K562 (cell line): ENCODE measurements at regions not wholly inside any gene's neighbourhood (a gene's known extent, or its start where the extent isn't known, plus 50 kb on each side); places are given as distances from the start of the nearest gene placed in this dataset.

Experiments
- ATAC-seq: fragments of 200-7000 bp; cut with Tn5 transposase; 3 replicates; pipeline ENCODE4 v1.9.1; 2020; ENCODE audit warnings: moderate library complexity
- BruUV-seq: library from RNA; stranded (reverse); fragments of 400-500 nt; replicated peaks from 2 replicates; lab custom pipeline; 2021; lab: Mats Ljungman, UMichigan
- CTCF ChIA-PET: fragments of 300-600 bp; formaldehyde crosslinking; extraction: SDS; loops from one replicate; lab custom pipeline; 2021; ENCODE audit warnings: low intra/inter-chr PET ratio; lab: Yijun Ruan, JAX
- POLR2A ChIA-PET: fragments of 300-600, 350-650 bp; sonication (Branson Sonifier 250); formaldehyde crosslinking; extraction: SDS; loops from one replicate; lab custom pipeline; 2021; ENCODE audit warnings: antibody characterized with exemption, inconsistent platforms; lab: Yijun Ruan, JAX
- DNase-seq, 4 experiments: peaks; one replicate each; pipeline versions ENCODE4 v3.0.0 to v3.0.0-alpha.2; 2011 to 2018; ENCODE audit warnings: low spot score in 3 of 4, mixed read lengths in 3 of 4; ENCODE audit errors: extremely low read depth in 1 of 4
- FAIRE-seq: peaks from 2 replicates; lab custom pipeline; 2011; peaks lifted over from hg19 to GRCh38; lab: Jason Lieb, UNC
- H2AFZ ChIP-seq: 2 replicates; pipeline ENCODE4 v1.6.0; 2011; ENCODE audit warnings: low read depth, low read length, control low read depth, inconsistent platforms
- H3K27ac ChIP-seq: fragments of 200-600 bp; 3 replicates; pipeline ENCODE4 v1.8.0; 2011; ENCODE audit warnings: low read depth, mild to moderate bottlenecking, control low read depth, inconsistent platforms, low read length, moderate library complexity, mixed read lengths; ENCODE audit errors: extremely low read depth
- H3K27me3 ChIP-seq, 2 experiments: fragments of 300-600 bp in 1 of 2; 2 replicates in 1 of 2; 3 replicates in 1 of 2; pipeline versions ENCODE4 v1.6.0 to v1.8.0; 2011; ENCODE audit warnings: inconsistent platforms in 2 of 2, low read length in 2 of 2, mild to moderate bottlenecking in 1 of 2, mixed read lengths in 1 of 2, moderate library complexity in 1 of 2; ENCODE audit not compliant: control insufficient read depth in 2 of 2, insufficient read depth in 2 of 2
- H3K36me3 ChIP-seq: fragments of 300-600 bp; 3 replicates; pipeline ENCODE4 v1.8.0; 2011; ENCODE audit warnings: mild to moderate bottlenecking, low read length, inconsistent platforms; ENCODE audit not compliant: control insufficient read depth, insufficient read depth
- H3K4me1 ChIP-seq, 2 experiments: fragments of 200-600 bp in 1 of 2; replicated peaks in 1 of 2; 2 replicates in 1 of 2; 3 replicates in 1 of 2; pipeline versions ENCODE4 v1.5.1 to v1.8.0; 2011; ENCODE audit warnings: inconsistent platforms in 2 of 2, low read length in 2 of 2, mild to moderate bottlenecking in 1 of 2, mixed read lengths in 1 of 2, moderate library complexity in 1 of 2; ENCODE audit not compliant: control insufficient read depth in 2 of 2, insufficient read depth in 2 of 2
- H3K4me2 ChIP-seq: 2 replicates; pipeline ENCODE4 v1.6.1; 2011; ENCODE audit warnings: low read length, control low read depth, inconsistent platforms, mixed read lengths; ENCODE audit not compliant: insufficient read depth
- H3K4me3 ChIP-seq: fragments of 200-600 bp; sonication (generic), shearing (Covaris generic); 2 replicates; pipeline ENCODE4 v1.5.1; 2016; ENCODE audit warnings: control low read depth, inconsistent platforms
- H3K79me2 ChIP-seq: fragments of 200-600 bp; 3 replicates; pipeline ENCODE4 v1.8.0; 2011; ENCODE audit warnings: low read length, inconsistent platforms; ENCODE audit not compliant: control insufficient read depth, insufficient read depth
- H3K9ac ChIP-seq, 2 experiments: 2 replicates each; pipeline versions ENCODE4 v1.6.0 to v1.6.1; 2011; ENCODE audit warnings: low read depth in 2 of 2, low read length in 2 of 2, control low read depth in 1 of 2, inconsistent platforms in 1 of 2, mild to moderate bottlenecking in 1 of 2, mixed read lengths in 1 of 2; ENCODE audit not compliant: insufficient read depth in 1 of 2
- H3K9me1 ChIP-seq: one replicate; pipeline ENCODE4 v1.6.0; 2011; ENCODE audit warnings: inconsistent platforms, mild to moderate bottlenecking, low read length, moderate library complexity; ENCODE audit not compliant: control insufficient read depth, insufficient read depth
- H3K9me3 ChIP-seq: replicated peaks from 2 replicates; pipeline ENCODE4 v1.5.1; 2011; ENCODE audit warnings: low read depth, low read length, inconsistent platforms; ENCODE audit not compliant: control insufficient read depth, insufficient read depth
- H4K20me1 ChIP-seq: replicated peaks from 2 replicates; pipeline ENCODE4 v1.6.1; 2011; ENCODE audit warnings: low read length, inconsistent platforms, mixed read lengths; ENCODE audit not compliant: control insufficient read depth, insufficient read depth
- CAMTA2 ChIP-seq: fragments of 250-450 bp; sonication (Bioruptor Pico); conservative IDR thresholded peaks from 2 replicates; pipeline ENCODE4 v1.5.1; 2022
- CBX3 ChIP-seq, 2 experiments: IDR thresholded peaks; 1 replicate in 1 of 2; 2 replicates in 1 of 2; pipeline ENCODE4 v1.6.1; 2012; ENCODE audit warnings: inconsistent platforms in 2 of 2, low read length in 2 of 2, borderline replicate concordance in 1 of 2, control low read depth in 1 of 2
- CGGBP1 ChIP-seq: fragments of 250-450 bp; sonication (Bioruptor Pico); IDR thresholded peaks from 2 replicates; pipeline ENCODE4 v1.9.0; 2021; ENCODE audit warnings: mild to moderate bottlenecking
- COPS2 ChIP-seq: fragments of 450-650 bp; conservative IDR thresholded peaks from 2 replicates; pipeline ENCODE4 v1.6.1; 2016; ENCODE audit warnings: mild to moderate bottlenecking, moderate library complexity
- KDM1A ChIP-seq, 2 experiments: fragments of 450-650 bp; IDR thresholded peaks; 2 replicates each; pipeline ENCODE4 v1.6.1; 2016; ENCODE audit warnings: mild to moderate bottlenecking in 2 of 2
- NR2C1 ChIP-seq, 2 experiments: fragments of 450-650 bp; IDR thresholded peaks; 2 replicates each; pipeline ENCODE4 v1.6.1; 2017; ENCODE audit warnings: mild to moderate bottlenecking in 2 of 2, antibody characterized with exemption in 1 of 2, inconsistent platforms in 1 of 2, missing compliant biosample characterization in 1 of 2, missing genetic modification characterization in 1 of 2
- SLC30A9 ChIP-seq: fragments of 250-450 bp; sonication (Bioruptor Pico); IDR thresholded peaks from 2 replicates; pipeline ENCODE4 v1.8.0; 2022; ENCODE audit warnings: mild to moderate bottlenecking, moderate library complexity
- SRSF9 ChIP-seq: fragments of 200-400 bp; formaldehyde crosslinking; IDR thresholded peaks from 2 replicates; pipeline ENCODE4 v1.6.1; 2017; ENCODE audit warnings: low read depth, low read length, borderline replicate concordance
- WHSC1 ChIP-seq: IDR thresholded peaks from one replicate; pipeline ENCODE4 v1.6.1; 2012; ENCODE audit warnings: low read length, control low read depth, inconsistent platforms
- YY1 ChIP-seq, 3 experiments: IDR thresholded peaks; 2 replicates each; pipeline ENCODE4 v1.6.1; 2011; ENCODE audit warnings: low read length in 2 of 3, mild to moderate bottlenecking in 2 of 3, moderate library complexity in 2 of 3, borderline replicate concordance in 1 of 3, control low read depth in 1 of 3, low read depth in 1 of 3; ENCODE audit not compliant: insufficient read depth in 3 of 3, insufficient replicate concordance in 2 of 3, control insufficient read depth in 1 of 3, insufficient read length in 1 of 3; ENCODE audit errors: extremely low read depth in 1 of 3
- ZC3H11A ChIP-seq: IDR thresholded peaks from 2 replicates; pipeline ENCODE4 v1.6.1; 2012; ENCODE audit warnings: low read depth, low read length, improper control_type of control experiment
- ZNF277 ChIP-seq: fragments of 250-450 bp; sonication (Bioruptor Pico); IDR thresholded peaks from 2 replicates; pipeline ENCODE4 v1.8.0; 2022; ENCODE audit warnings: inconsistent platforms, mild to moderate bottlenecking, moderate library complexity, borderline replicate concordance
- ZNF766 ChIP-seq: fragments of 200-800 bp; sonication (Bioruptor generic); conservative IDR thresholded peaks from 2 replicates; pipeline ENCODE4 v1.6.1; 2016; ENCODE audit warnings: missing genetic modification characterization, missing compliant biosample characterization
- ZNF830 ChIP-seq: fragments of 250-450 bp; sonication (Bioruptor Pico); IDR thresholded peaks from 2 replicates; pipeline ENCODE4 v1.5.0; 2021; ENCODE audit warnings: mild to moderate bottlenecking
- WGBS: fragments of 100-300 bp; shearing (Covaris generic); methylation state at CpG from one replicate; pipeline ENCODE4 v1.1.6; 2016; ENCODE audit warnings: low coverage, mixed read lengths; ENCODE audit not compliant: insufficient coverage; ENCODE audit errors: missing lambda C conversion rate; 5-methylcytosine and 5-hydroxymethylcytosine counted together
- in situ Hi-C: fragments of 300-500 bp; cut with MboI; formaldehyde crosslinking; loops from 4 replicates; pipeline ENCODE4 v1.15.0; 2018; ENCODE audit warnings: inconsistent platforms, mixed read lengths
- intact Hi-C: fragments of 100-400 bp; cut with micrococcal nuclease; formaldehyde crosslinking; loops from 2 replicates; pipeline ENCODE4 v1.14.2; 2022
- TF ChIP-seq, protein P1 (sequence below): fragments of 250-450 bp; sonication (Bioruptor Pico); IDR thresholded peaks from 2 replicates; pipeline ENCODE4 v1.4.0; 2020; ENCODE audit warnings: mild to moderate bottlenecking, moderate library complexity
- TF ChIP-seq, protein P2 (sequence below): fragments of 250-450 bp; sonication (Bioruptor Pico); IDR thresholded peaks from 2 replicates; pipeline ENCODE4 v1.5.0; 2022; ENCODE audit warnings: mild to moderate bottlenecking

DNA sequence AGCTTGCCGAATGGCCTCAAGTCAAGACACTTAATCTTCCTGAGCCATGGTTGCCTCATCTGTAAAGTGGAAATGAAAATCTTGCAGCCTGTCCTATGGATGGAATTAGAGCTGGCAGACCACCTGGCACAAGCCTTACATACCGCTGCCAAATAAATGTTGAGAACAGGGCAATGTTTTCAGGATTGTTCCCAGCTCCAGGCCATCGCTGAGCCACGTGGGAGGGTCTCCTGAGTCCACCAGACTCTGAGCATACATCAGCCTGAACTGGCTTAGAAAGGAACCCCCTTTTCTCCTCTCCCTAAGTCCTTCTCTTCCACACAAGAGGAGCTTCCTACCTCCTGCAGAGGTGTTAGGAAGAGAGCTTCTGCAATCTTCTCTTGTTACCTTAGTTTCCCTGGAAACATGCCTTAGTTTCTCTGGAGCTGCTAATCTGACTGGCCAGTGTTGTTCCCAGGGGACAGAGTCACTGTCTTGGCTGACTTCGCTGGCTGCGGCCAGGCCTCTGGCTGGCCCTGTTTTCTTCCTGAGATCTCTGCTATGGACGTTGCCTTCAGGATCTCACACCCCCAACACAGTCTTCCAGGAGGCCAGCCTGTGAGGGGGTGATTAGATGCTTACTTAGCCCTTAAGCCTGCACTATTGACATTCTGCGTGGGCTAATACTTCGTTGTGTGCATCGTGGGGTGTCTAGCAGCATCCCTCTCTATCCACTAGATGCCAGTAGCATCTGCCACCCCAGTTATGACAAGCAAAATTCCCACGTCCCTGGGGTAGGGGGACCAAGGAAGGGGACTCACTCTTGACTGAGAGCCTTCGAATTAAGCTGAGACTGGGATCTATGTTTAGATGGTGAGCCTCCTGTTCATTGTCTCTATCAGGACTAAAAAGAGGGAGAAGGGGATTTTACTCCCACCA, 62.2 kb downstream of the BOD1 start:
- FAIRE-seq (no peak), ATAC-seq (no peak), DNase-seq (no peak)
- CTCF ChIA-PET = no interaction called here
- no peaks in the 10 kb centered on the region for H4K20me1 ChIP-seq
- H3K9ac ChIP-seq = no peak overlapping the region
- POLR2A ChIA-PET = interaction anchor here (0.5 kb wide), 1 partner anchor 250 kb away, joined by 3 read pairs; no protein-coding TSS in a partner anchor
- no peaks in the 10 kb centered on the region for H3K36me3 ChIP-seq
- no peak overlapping the region for H3K4me3 ChIP-seq
- H3K27me3 ChIP-seq = peaks cover 35 to 60% of the 10 kb centered on the region in 2 experiments; a peak in 4 of 5 replicates
- no peaks in the 10 kb centered on the region for H3K9me3 ChIP-seq
- intact Hi-C loops = no loop called here
- 0 out of 5 replicates have a peak, but pooled peaks cover 0 to 3% of the 10 kb centered on the region in 2 experiments for H3K4me1 ChIP-seq
- no peak overlapping the region for H2AFZ ChIP-seq
- in situ Hi-C loops = no loop called here
- BruUV-seq = no TSS peak
- H3K9me1 ChIP-seq = no peaks in the 10 kb centered on the region
- no peak overlapping the region for H3K4me2 ChIP-seq
- WGBS = 2% methylated on average over 10 of the region's 12 CpGs
- no peaks in the 10 kb centered on the region for H3K79me2 ChIP-seq
- H3K27ac ChIP-seq = no peak overlapping the region
- TF ChIP-seq SLC30A9 (CRISPR knock-in tag) = no peak
- no peak for TF ChIP-seq WHSC1
- no peak for TF ChIP-seq SRSF9
- no peak for TF ChIP-seq YY1 (IDR thresholded peaks at IDR 0.05; ENCODE audit: borderline replicate concordance in 1 of 3, control insufficient read depth in 1 of 3, extremely low read depth in 1 of 3, insufficient read depth in 3 of 3, insufficient read length in 1 of 3, insufficient replicate concordance in 2 of 3, low read depth in 1 of 3, low read length in 2 of 3)
- TF ChIP-seq COPS2 = no peak
- no peak for TF ChIP-seq CGGBP1 (CRISPR knock-in tag)
- no peak for TF ChIP-seq CAMTA2 (CRISPR knock-in tag)
- TF ChIP-seq NR2C1 (IDR thresholded peaks at IDR 0.05) = no peak
- TF ChIP-seq NR2C1 (tag; IDR thresholded peaks at IDR 0.05) = no peak
- TF ChIP-seq, protein P1, sequence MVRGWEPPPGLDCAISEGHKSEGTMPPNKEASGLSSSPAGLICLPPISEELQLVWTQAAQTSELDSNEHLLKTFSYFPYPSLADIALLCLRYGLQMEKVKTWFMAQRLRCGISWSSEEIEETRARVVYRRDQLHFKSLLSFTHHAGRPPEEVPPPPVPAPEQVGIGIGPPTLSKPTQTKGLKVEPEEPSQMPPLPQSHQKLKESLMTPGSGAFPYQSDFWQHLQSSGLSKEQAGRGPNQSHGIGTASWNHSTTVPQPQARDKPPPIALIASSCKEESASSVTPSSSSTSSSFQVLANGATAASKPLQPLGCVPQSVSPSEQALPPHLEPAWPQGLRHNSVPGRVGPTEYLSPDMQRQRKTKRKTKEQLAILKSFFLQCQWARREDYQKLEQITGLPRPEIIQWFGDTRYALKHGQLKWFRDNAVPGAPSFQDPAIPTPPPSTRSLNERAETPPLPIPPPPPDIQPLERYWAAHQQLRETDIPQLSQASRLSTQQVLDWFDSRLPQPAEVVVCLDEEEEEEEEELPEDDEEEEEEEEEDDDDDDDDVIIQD (CRISPR knock-in tag) = no peak
- no peak for TF ChIP-seq CBX3 (IDR thresholded peaks at IDR 0.05; ENCODE audit: borderline replicate concordance in 1 of 2, low read length in 2 of 2)
- TF ChIP-seq, protein P2, sequence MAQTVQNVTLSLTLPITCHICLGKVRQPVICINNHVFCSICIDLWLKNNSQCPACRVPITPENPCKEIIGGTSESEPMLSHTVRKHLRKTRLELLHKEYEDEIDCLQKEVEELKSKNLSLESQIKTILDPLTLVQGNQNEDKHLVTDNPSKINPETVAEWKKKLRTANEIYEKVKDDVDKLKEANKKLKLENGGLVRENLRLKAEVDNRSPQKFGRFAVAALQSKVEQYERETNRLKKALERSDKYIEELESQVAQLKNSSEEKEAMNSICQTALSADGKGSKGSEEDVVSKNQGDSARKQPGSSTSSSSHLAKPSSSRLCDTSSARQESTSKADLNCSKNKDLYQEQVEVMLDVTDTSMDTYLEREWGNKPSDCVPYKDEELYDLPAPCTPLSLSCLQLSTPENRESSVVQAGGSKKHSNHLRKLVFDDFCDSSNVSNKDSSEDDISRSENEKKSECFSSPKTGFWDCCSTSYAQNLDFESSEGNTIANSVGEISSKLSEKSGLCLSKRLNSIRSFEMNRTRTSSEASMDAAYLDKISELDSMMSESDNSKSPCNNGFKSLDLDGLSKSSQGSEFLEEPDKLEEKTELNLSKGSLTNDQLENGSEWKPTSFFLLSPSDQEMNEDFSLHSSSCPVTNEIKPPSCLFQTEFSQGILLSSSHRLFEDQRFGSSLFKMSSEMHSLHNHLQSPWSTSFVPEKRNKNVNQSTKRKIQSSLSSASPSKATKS = no peak
- no peak for TF ChIP-seq KDM1A (IDR thresholded peaks at IDR 0.05)
- TF ChIP-seq ZNF766 (CRISPR knock-in tag) = no peak
- no peak for TF ChIP-seq ZNF277
- TF ChIP-seq ZC3H11A = no peak
- TF ChIP-seq ZNF830 (CRISPR knock-in tag) = no peak
